Activated CD4-positive, alpha-beta memory T cell treated with anti-CD3 and anti-CD28 coated beads for 36 hours (primary cell): ENCODE measurements at regions not wholly inside any gene's neighbourhood (a gene's known extent, or its start where the extent isn't known, plus 50 kb on each side); places are given as distances from the start of the nearest gene placed in this dataset.

Experiments used
- CTCF ChIA-PET: fragments of 350-600 bp; sonication (Branson Sonifier 250); formaldehyde crosslinking; loops from one replicate; lab custom pipeline; 2021; ENCODE audit warnings: antibody characterized with exemption, inconsistent platforms; lab: Charles Lee
- POLR2A ChIA-PET: fragments of 350-600 bp; sonication (Branson Sonifier 250); formaldehyde crosslinking; loops from one replicate; lab custom pipeline; 2021; ENCODE audit warnings: antibody characterized with exemption; lab: Charles Lee
- DNase-seq: peaks from one replicate; pipeline ENCODE4 v3.0.0-alpha.2; 2020
- H3K27ac Mint-ChIP-seq: one replicate; pipeline ENCODE4 v1.8.0; 2021; ENCODE audit warnings: mixed read lengths
- H3K27me3 Mint-ChIP-seq: one replicate; pipeline ENCODE4 v1.8.0; 2021; ENCODE audit warnings: mixed read lengths
- H3K36me3 Mint-ChIP-seq: one replicate; pipeline ENCODE4 v1.8.0; 2021; ENCODE audit warnings: mixed read lengths
- H3K4me1 Mint-ChIP-seq: one replicate; pipeline ENCODE4 v1.8.0; 2021; ENCODE audit warnings: low read depth, mixed read lengths
- H3K4me3 Mint-ChIP-seq: one replicate; pipeline ENCODE4 v1.8.0; 2021; ENCODE audit warnings: mild to moderate bottlenecking, mixed read lengths
- H3K9me3 Mint-ChIP-seq: one replicate; pipeline ENCODE4 v1.8.0; 2021; ENCODE audit warnings: mixed read lengths
- intact Hi-C: fragments of 100-400 bp; cut with micrococcal nuclease; formaldehyde crosslinking; loops from one replicate; pipeline ENCODE4 v1.15.1; 2023

DNA sequence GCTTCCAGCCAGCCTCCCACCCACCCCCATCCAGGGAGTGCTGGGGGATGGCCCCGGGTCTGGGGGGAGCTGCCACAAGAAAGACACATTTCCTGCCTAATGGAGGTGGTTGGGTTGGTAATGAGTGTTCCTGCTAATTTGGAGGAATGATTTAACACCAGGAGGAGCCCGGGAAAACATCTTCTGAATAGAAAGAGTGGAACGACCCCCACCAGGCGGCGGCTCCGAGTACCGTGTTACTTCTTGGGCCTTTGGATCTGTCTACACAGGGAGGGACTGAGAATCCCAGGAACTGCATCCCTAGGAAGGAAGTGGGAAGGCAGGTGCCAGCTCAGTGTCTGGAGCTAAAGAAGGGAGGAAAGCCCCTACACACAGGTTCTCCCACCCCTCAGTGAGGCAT is 64.6 kb downstream of the TSPAN17 start:
- no peak for DNase-seq

GRCh38 chr5:176712546-176713304 is 65.4 kb downstream of the TSPAN17 start:
- H3K27me3 Mint-ChIP-seq, result peaks cover 42% of the 10 kb centered on the region

More for the DNA sequence above, 64.6 kb downstream of the TSPAN17 start:
- Mint-ChIP-seq H3K36me3 (peaks cover 6% of the 10 kb centered on the region), H3K9me3 (peaks cover 8% of the 10 kb centered on the region), H3K4me1 (peaks cover 2% of the 10 kb centered on the region), H3K27me3 (peaks cover 36% of the 10 kb centered on the region), H3K4me3 (no peak overlapping the region), H3K27ac (no peak overlapping the region)
- intact Hi-C loops, result no loop called here
- CTCF ChIA-PET, result interaction anchor here (1.9 kb wide), 1 partner anchor 51 kb away, joined by 5 read pairs; no protein-coding TSS in a partner anchor
- POLR2A ChIA-PET, result no interaction called here

DNA sequence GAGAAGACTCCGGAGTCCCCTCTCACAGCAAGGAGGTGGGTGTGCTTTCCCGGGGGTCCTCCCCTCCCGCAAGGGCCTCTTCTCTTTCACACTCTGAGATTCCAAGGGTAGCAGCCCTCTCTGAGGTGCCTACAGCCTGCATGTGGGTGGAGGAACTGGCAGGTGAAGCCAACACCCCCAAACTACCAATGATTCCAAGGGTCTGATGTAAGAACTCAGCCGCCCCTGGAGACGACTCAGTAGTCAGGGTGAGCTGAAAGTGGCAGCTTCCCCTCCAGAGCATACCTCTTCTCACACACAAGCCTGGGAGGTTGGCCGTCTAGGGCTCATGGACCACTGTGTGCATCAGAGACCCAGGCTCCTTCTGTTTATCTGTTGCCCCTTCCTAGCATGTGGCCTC is 66.1 kb downstream of the TSPAN17 start:
- Mint-ChIP-seq H3K4me3 (no peak overlapping the region), H3K27me3 (peaks cover 44% of the 10 kb centered on the region), H3K9me3 (peaks cover 8% of the 10 kb centered on the region), H3K27ac (no peak overlapping the region), H3K4me1 (peaks cover 2% of the 10 kb centered on the region), H3K36me3 (peaks cover 6% of the 10 kb centered on the region)
- ChIA-PET CTCF (no interaction called here), POLR2A (no interaction called here)
- intact Hi-C loops, result no loop called here
- no peak for DNase-seq

More at GRCh38 chr5:176712546-176713304, 65.4 kb downstream of the TSPAN17 start:
- H3K9me3 Mint-ChIP-seq, result peaks cover 8% of the 10 kb centered on the region
- DNase-seq, result no peak
- POLR2A ChIA-PET, result no interaction called here
- H3K27ac Mint-ChIP-seq, result no peak overlapping the region
- H3K4me3 Mint-ChIP-seq, result no peak overlapping the region
- intact Hi-C loops, result no loop called here
- peaks cover 2% of the 10 kb centered on the region for H3K4me1 Mint-ChIP-seq
- CTCF ChIA-PET, result no interaction called here
- H3K36me3 Mint-ChIP-seq, result peaks cover 6% of the 10 kb centered on the region

DNA sequence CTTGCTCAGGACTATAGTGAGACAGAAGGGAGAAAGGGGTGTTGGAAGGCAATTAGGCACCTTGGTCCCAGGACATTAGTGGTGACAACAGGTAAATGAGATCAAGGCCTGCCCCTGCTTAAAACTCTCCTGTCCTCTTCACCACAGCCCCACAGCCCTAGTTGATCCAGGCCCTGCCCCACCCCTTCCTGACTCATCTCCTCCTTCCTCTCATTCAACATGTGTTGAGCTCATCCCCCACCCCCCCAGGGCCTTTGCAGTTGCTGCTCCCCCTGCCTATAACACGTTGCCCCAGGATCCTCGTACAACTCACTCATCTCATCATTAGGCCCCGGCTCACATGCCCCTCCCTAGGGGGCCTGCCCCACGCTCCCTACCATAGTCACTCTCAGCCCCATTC is 66.8 kb downstream of the TSPAN17 start:
- peaks cover 8% of the 10 kb centered on the region for H3K9me3 Mint-ChIP-seq
- peaks cover 47% of the 10 kb centered on the region for H3K27me3 Mint-ChIP-seq
- no peak overlapping the region for H3K27ac Mint-ChIP-seq
- no peak overlapping the region for H3K4me3 Mint-ChIP-seq
- peaks cover 6% of the 10 kb centered on the region for H3K36me3 Mint-ChIP-seq
- ChIA-PET CTCF (no interaction called here), POLR2A (no interaction called here)
- peaks cover 2% of the 10 kb centered on the region for H3K4me1 Mint-ChIP-seq
- peak; percentile 30 for DNase-seq
- intact Hi-C loops, result no loop called here

DNA sequence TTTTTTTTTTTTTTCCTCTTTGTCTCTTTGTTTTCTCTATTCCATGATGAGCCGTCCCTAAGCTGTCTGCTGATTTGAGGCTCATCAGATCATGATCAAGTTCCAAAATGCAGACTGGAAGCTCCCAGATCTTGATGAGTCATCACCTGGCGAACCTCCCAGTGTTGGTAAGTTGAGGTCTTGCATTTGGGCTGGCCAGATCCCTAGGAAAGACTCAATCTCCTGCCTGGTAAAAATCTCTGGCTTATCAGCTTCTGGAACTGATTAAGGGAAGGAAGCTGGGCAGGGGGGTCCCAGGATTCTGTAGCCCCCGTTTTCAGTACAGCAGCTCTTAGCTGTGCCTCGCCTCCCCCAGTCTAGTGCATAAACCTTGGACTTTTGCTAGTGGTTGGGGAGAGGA is 69.0 kb downstream of the TSPAN17 start:
- Mint-ChIP-seq H3K27me3 (peaks cover 45% of the 10 kb centered on the region), H3K4me3 (no peak overlapping the region), H3K4me1 (peaks cover 2% of the 10 kb centered on the region), H3K9me3 (peaks cover 8% of the 10 kb centered on the region), H3K27ac (no peak overlapping the region), H3K36me3 (peaks cover 6% of the 10 kb centered on the region)
- no peak for DNase-seq
- POLR2A ChIA-PET, result no interaction called here
- intact Hi-C loops, result no loop called here
- CTCF ChIA-PET, result interaction anchor here (1.0 kb wide), 1 partner anchor 56 kb away, joined by 4 read pairs; no protein-coding TSS in a partner anchor

- no peak overlapping the region for H3K27ac Mint-ChIP-seq
- peaks cover 30% of the 10 kb centered on the region for H3K27me3 Mint-ChIP-seq
Observed at GRCh38 chr5:176719113-176719739, 71.9 kb downstream of the TSPAN17 start.

DNA sequence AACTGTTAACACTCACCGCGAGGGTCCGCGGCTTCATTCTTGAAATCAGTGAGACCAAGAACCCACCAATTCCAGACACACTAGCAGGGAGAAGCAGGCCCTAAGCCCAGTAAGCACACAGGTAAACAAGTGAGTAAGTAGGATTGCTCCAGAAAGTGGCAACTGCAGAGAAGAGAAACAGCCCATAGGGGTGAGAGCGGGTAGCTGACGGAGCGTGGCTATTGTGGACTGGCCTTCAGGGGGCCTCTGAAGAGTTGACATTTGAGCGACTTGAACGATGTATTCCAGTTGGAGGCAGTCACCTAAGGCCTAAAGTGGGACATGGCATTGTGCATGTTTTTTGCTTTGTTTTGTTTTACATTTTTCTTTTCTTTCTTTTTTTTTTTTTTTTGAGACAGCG is 74.2 kb downstream of the TSPAN17 start:
- Mint-ChIP-seq H3K9me3 (no peaks in the 10 kb centered on the region), H3K4me3 (no peak overlapping the region), H3K27me3 (peaks cover 24% of the 10 kb centered on the region), H3K4me1 (peaks cover 11% of the 10 kb centered on the region), H3K27ac (no peak overlapping the region), H3K36me3 (no peaks in the 10 kb centered on the region)
- DNase-seq, result no peak
- intact Hi-C loops, result no loop called here
- ChIA-PET CTCF (no interaction called here), POLR2A (no interaction called here)

More at GRCh38 chr5:176719113-176719739, 71.9 kb downstream of the TSPAN17 start:
- H3K4me3 Mint-ChIP-seq, result no peak overlapping the region
- H3K4me1 Mint-ChIP-seq, result peaks cover 10% of the 10 kb centered on the region
- intact Hi-C loops, result no loop called here
- DNase-seq, result no peak
- H3K36me3 Mint-ChIP-seq, result peaks cover 4% of the 10 kb centered on the region
- ChIA-PET POLR2A (no interaction called here), CTCF (interaction anchor here (0.7 kb wide), 1 partner anchor 623 kb away, joined by 3 read pairs; no protein-coding TSS in a partner anchor)
- H3K9me3 Mint-ChIP-seq, result peaks cover 1% of the 10 kb centered on the region

- no peak for DNase-seq
- ChIA-PET POLR2A (no interaction called here), CTCF (interaction anchor here (0.8 kb wide), 1 partner anchor 62 kb away, joined by 3 read pairs; no protein-coding TSS in a partner anchor)
- Mint-ChIP-seq H3K27me3 (peaks cover 22% of the 10 kb centered on the region), H3K4me1 (peaks cover 11% of the 10 kb centered on the region), H3K36me3 (no peaks in the 10 kb centered on the region), H3K9me3 (no peaks in the 10 kb centered on the region), H3K4me3 (no peak overlapping the region), H3K27ac (no peak overlapping the region)
- intact Hi-C loops, result no loop called here
Observed at GRCh38 chr5:176722757-176723156, 75.5 kb downstream of the TSPAN17 start.

- Mint-ChIP-seq H3K27ac (no peak overlapping the region), H3K9me3 (no peaks in the 10 kb centered on the region), H3K36me3 (no peaks in the 10 kb centered on the region), H3K4me1 (peaks cover 11% of the 10 kb centered on the region), H3K4me3 (no peak overlapping the region), H3K27me3 (peaks cover 20% of the 10 kb centered on the region)
- DNase-seq, result no peak
- ChIA-PET POLR2A (no interaction called here), CTCF (interaction anchor here (1.1 kb wide), 1 partner anchor 63 kb away, joined by 3 read pairs; no protein-coding TSS in a partner anchor)
- intact Hi-C loops, result no loop called here
Observed at GRCh38 chr5:176723440-176723839, 76.2 kb downstream of the TSPAN17 start.

DNA sequence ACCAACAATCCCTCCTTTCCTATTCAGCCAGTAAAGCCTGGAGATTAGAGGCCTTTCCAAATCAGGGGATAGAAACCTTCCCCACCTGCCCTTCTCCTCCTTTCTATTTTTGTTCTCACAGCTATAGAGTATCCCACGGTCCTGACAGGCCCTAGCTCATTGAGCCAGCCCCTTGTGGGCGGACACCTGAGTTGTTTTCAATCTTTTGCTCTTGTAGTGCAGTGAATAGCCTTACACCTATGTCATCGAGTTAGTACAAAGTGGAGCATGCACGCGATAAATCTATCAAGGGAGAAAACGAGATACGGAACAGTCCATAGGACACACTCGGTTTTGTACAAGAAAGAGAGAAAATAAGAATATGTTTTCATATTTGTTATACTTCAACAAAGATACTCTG is 77.2 kb downstream of the TSPAN17 start:
- H3K36me3 Mint-ChIP-seq, result no peaks in the 10 kb centered on the region
- DNase-seq, result no peak
- POLR2A ChIA-PET, result no interaction called here
- H3K27me3 Mint-ChIP-seq, result peaks cover 22% of the 10 kb centered on the region
- no peak overlapping the region for H3K4me3 Mint-ChIP-seq
- intact Hi-C loops, result no loop called here
- H3K9me3 Mint-ChIP-seq, result no peaks in the 10 kb centered on the region
- CTCF ChIA-PET, result interaction anchor here (1.1 kb wide), 1 partner anchor 64 kb away, joined by 3 read pairs; no protein-coding TSS in a partner anchor
- no peak overlapping the region for H3K27ac Mint-ChIP-seq
- peaks cover 11% of the 10 kb centered on the region for H3K4me1 Mint-ChIP-seq

DNA sequence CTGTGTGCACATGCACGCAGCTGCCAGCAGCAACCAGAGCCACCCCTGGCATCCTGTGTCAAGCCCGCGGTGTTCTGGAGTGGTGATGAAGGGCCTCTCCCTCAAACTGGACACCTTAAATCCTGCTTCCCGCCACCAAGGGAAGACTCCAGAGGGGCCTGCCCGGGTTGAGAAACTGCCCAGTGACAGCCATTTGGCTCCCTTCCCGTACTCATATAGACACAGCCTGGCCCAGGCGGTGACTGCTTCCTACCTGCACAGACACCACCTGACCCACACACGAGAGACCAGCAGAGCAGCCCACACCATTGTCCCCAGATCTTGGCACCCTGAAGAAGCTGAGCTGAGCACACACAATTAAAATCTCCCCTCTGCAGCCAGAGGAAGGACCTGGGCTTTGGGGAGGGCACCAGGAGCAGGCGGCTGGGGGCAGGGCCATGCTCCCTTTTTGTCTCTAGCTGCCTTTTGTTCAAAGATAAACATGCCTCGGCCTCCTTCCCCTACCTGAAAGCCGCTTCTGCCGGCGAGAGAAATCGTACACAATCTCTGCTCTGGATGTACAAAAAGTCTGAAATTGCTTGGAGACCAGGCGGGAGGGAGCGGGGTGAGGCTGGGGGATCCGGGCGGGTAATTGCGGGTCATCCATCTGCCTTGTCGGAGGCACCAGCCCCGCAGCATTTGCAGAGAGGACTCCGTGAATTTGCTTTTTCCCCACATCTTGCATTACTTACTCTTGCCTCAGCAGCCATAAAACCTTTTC is 78.4 kb downstream of the TSPAN17 start:
- intact Hi-C loops, result no loop called here
- no peak overlapping the region for H3K27ac Mint-ChIP-seq
- H3K9me3 Mint-ChIP-seq, result peaks cover 2% of the 10 kb centered on the region
- H3K4me1 Mint-ChIP-seq, result peaks cover 11% of the 10 kb centered on the region
- DNase-seq, result no peak
- no peak overlapping the region for H3K4me3 Mint-ChIP-seq
- no peaks in the 10 kb centered on the region for H3K36me3 Mint-ChIP-seq
- H3K27me3 Mint-ChIP-seq, result peaks cover 24% of the 10 kb centered on the region
- ChIA-PET POLR2A (no interaction called here), CTCF (no interaction called here)
